Stimulated activated CD4-positive, alpha-beta T cell treated with anti-CD3 and anti-CD28 coated beads, Interleukin-2, amount 100 ng/mL, for 4 hours (primary cell): ENCODE measurements at regions not wholly inside any gene's neighbourhood (a gene's known extent, or its start where the extent isn't known, plus 50 kb on each side); places are given as distances from the start of the nearest gene placed in this dataset.

Experiments
- DNase-seq: peaks from one replicate; pipeline ENCODE4 v3.0.0-alpha.2; 2020; ENCODE audit warnings: low read depth

- DNase-seq = no peak
Observed at GRCh38 chr2:8569332-8569930, 112.4 kb upstream of the ID2 start.

GRCh38 chr2:8570637-8571036 is 111.2 kb upstream of the ID2 start:
- DNase-seq = no peak

GRCh38 chr2:8571301-8571791 is 110.5 kb upstream of the ID2 start:
- DNase-seq = no peak

GRCh38 chr2:8571792-8572499 is 109.9 kb upstream of the ID2 start:
- no peak for DNase-seq

- DNase-seq = no peak
Observed at GRCh38 chr2:8572712-8573233, 109.1 kb upstream of the ID2 start.

- no peak for DNase-seq
Observed at GRCh38 chr2:8573234-8573941, 108.5 kb upstream of the ID2 start.

- DNase-seq = no peak
Observed at GRCh38 chr2:8573942-8574195, 108.0 kb upstream of the ID2 start.

- DNase-seq = no peak
Observed at GRCh38 chr2:8574196-8575037, 107.4 kb upstream of the ID2 start.

DNA sequence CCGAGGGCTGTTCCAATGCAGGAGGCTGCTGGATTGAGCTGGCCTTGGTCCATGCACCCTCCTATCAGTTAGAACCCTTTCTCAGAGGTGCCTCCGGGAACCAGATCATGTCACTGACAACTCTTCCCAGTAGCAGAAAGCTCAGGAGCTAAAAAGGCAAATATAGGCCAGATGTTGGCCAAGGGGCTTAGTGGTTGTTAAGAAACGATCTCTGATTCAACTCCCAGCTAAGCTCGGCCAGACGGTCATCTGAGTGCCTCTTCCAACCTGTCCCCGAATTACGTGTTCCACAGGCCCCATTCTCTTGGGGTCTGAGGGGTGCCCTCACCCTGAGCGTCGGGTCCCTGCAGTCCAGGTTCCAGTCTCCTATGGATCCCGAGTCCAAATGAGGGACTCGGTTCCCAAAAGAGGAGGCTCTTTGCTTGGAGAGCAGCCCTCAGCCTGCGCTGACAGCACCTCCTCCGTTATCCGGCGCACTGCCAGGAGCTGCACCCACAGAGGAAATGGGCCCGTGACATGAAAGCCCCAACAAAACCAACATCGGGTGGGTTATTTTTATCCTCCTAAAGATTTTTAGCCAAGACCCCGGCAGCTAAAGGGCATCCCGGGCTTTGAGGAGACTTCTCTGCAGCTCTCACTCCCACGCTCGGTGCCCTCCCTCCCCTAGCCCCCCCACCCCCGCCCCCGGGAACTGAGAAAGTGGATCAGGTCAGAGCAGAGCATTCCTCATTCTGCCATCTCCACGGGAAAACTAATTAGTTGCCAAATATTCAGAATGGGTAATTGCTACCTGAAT is 106.6 kb upstream of the ID2 start:
- DNase-seq = peak; percentile 17

- no peak for DNase-seq
Observed at GRCh38 chr2:8575834-8576423, 105.9 kb upstream of the ID2 start.

- DNase-seq = no peak
Observed at GRCh38 chr2:8576525-8577167, 105.2 kb upstream of the ID2 start.

- DNase-seq = no peak
Observed at GRCh38 chr2:8577573-8577972, 104.3 kb upstream of the ID2 start.

DNA sequence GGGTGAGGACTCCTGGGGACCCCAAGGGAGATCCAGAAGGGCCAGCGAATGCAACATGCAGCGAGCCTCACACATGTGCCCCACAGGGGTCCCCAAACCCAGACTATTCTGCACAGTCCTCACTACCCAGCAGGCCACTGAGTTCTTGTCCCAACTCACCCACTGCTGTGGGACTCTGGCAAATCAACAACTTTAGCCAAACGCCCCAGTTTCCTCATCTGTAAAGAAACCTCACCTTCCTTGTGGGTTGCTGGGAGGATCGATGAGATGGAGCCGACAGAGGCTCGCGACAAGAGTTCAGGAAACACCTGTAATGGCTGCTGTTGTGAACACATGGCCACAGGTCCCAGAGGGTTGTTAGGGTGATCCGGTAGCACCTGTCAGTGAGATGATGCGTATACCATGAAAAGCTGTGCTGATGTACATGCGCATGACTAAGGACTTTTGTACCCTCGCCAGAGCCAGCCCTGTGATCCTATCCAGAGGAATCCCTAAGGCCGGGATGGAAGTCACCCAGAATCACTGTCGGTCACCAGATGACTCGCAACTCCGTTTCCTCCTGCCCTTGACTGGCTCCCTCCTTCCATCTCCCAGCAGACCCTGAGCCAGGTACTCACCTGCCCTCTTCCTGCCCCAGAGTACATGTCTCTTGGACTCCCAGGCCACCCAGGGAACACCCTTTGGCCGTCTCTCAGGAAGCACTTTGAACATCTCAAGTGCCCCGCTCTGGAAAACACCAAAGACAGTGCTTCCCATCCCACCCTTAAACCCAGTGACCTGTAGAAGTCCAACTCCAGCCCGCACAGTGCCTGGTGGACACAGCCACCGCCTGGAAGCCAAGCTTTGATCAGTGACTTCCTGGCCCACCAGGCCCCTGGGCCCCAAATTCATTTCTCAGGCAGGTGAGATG is 103.3 kb upstream of the ID2 start:
- no peak for DNase-seq

- no peak for DNase-seq
Observed at GRCh38 chr2:8579485-8580085, 102.3 kb upstream of the ID2 start.

DNA sequence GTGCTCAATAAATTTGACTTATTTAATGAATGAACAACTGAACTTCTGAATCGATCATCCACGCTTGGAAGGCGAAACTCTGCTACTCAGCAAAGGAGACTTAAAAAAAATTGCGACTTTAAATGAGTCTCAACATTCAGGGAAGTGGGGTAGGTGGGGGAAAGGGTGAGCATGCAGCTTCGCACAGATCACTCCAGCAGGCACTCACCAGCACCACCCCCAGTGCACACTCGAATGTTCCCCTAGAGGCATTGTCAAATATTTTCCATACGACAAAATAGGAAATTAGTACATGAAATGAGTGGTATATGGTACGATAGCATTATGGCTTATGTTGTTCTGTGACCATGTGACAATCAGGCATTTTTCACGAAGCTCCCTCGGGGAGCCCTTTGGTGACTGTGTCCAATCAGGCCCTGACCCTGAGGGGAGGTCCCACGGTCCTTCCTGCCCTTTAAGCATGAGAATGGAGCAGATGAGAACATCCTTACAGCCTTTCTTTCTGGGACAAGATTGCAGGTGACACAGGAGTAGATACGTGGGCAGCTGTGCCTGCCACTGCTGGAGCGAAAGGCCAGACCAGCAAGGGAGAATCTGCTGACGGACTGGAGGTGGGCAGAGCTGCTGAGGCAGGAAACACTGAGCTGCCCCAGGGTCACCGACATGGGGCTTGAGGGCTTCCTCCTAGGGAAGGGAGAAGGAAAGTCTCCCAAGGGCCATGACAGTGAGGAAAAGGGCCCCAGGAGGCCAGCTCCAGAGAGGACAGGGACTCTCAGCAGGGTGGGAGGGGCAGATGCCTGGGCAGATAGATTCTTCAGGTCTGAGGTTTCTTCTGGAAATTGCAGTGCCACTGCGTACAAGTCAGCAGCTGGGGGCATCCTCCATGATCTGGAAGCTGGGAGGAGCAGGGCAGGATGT is 101.3 kb upstream of the ID2 start:
- DNase-seq = no peak

GRCh38 chr2:8581234-8581561 is 100.7 kb upstream of the ID2 start:
- DNase-seq = no peak

DNA sequence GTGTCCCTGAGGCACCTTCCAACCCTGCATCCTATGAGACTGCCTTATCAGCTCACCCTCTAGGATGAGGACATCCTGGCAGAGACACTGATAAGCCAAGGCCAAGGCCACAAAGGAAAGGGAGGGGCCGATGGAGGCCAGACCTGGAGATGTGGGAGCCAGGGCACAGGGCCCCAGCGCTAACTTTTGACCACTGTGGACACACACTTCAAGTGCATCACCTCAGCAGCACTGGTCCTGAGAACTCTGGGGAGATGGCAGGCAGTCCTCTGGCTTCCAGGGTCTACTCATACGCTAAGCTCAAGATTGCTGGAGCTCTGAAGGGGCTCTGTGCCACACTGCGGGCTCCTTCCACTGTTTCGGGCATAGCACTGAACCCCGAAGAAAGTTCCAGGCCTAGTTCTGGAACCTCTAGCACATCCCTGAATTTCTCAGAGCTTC is 100.2 kb upstream of the ID2 start:
- DNase-seq = no peak

DNA sequence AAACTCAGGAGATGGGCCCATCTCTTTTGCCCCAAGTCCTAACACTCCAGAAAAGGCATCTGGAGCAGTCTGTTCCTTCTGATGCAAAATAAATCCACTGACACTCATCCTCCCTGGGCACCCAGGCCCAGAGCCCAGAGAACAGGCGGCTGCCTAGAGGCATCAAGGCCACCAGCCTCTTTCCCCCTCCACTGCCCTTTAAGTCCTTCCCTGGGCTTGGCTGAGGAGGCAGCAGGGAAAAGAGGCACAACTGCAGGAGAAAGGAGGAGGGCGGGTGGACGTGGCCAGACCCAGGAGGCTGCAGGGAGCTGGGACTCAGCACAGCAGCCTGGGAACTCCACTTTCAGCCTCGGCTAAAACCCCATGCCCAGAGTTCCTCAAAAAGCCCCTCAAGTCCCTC is 99.7 kb upstream of the ID2 start:
- DNase-seq = no peak
